Inferior parietal cortex (tissue), 1 donor: ENCODE measurements at regions not wholly inside any gene's neighbourhood (a gene's known extent, or its start where the extent isn't known, plus 50 kb on each side); places are given as distances from the start of the nearest gene placed in this dataset.

Experiments
- DNase-seq: peaks from one replicate; pipeline ENCODE4 v3.0.0-alpha.2; 2016; ENCODE audit errors: extremely low spot score

DNA sequence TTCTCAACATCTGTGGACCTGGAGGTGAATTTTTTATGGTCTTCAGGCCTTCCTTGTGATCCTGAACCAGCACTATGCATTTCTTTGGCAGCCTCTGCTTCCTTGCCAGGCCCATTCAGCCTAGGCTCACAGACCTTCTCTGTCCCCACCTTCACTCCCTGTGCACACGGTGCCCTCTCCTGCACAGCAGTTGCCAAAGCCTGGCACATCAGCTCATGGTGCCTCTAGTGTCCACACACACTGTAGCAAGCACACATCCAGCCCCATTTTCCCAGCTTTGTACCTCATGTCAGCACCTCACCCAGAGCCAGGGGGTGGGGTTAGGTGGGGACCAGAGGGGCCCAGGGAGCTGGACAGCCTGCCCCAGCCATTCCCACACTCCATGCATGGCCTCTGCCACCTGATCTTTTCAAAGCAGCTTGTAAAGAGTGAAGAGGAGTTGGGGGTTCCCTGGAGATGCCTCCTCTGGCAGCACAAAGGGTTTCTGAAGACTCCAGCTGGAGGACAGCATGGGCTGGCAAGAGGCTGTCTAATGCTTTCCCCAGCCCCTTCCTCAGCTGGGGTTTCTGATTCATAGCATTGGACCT, 57.9 kb upstream of the TMEM72 start:
- no peak for DNase-seq

DNA sequence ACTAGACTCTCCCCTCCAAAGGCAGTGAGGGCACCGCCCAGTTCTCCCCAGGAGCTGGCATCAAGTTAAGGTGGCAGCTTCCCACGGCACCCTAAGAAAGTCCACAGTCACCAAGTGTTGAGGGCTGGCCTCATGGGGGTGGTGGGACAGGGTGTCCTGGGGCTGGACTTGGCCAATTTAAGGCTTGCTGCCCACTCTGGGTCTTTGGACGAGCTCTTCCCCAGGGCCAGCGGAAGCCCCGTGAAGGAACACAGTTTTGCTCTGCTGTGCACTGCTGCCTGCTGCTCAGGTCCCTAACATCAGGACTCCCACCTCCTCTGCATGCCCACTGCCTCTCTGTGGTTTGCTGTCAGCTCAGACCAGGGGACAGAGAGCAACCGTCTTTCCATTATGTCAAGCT, 57.3 kb upstream of the TMEM72 start:
- no peak for DNase-seq

DNA sequence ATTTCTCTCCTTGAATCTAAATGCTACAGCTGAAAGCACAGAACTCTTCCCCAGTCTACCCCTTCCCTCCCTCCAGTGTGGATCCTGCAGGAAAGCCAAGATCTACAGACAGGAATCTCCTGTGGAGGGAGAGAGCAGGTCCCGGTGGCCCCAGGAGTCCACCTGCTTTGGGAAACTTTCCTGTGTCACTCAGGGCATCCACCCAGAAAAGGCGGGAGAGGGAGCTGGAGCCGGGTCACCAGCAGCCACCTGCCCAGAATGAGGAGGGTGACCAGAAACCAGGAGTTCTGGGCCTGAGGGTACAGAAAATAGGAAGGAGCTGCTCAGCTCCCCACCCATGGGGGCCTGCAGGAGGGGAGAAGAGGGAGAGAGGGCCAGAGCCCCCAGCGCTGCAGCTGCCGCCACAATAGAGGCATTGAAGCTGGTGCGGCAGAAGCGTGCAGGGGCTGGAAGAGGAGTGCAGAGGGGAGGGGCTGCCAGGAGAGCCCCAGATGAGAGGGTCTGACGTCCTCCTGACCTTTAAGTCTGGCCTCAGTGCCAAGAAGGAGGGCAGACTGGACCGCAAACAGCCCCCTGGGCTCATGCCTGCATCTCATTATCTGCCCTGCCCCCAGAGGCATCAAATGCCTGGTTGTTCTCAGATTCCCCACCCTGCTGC, 56.3 kb upstream of the TMEM72 start:
- DNase-seq = no peak

DNA sequence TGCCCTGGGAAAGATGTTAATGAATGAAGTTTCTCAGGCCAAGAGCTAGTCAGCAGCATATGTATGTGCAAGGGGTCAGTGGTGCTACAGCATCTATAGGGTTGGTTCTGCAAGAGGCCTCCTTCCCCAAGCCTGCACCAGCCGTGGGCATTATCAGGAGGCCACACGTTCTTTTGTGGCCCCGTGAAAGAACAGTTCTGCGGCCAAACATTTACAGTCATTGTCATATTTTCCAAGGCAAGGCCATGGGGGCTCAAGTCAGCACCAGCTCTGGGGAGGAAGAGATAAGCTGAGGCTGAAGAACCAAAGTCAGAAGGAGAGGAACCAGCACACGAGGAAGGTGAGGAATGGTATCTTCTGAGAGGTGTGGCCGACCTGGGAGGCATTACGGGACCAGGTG, 54.4 kb upstream of the TMEM72 start:
- DNase-seq = no peak

DNA sequence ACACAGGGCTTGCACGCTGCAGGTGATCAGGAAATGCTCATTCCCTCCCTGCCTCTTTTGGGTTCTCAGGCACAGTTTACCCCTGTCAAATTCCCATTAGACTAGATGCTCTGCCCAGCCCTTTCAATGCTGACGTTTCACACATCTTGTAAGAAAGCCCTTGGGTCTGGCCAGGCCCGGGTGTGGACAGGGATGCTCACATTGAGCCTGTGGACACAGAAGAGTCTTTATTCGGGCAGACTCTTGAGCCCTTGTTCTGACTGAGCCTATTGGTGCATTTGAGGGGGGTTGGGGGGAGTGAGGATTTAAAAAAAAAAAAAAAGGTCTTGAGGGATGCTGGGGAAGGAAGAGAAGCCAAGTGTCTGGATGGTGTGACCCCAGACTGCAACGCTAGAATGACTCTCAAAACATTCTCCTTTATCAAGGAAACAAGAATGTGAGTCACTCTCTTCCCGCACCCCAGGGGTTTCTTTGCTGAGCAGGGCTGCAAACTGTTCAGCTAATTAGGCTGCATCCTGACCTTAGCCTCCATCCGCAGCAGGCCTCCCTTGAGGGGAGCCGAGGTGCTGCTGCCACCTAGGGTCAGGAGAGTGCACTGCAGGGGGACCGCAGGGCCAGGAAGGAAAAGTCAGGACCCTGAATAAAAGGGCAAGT, 53.6 kb upstream of the TMEM72 start:
- peak; percentile 56 for DNase-seq

DNA sequence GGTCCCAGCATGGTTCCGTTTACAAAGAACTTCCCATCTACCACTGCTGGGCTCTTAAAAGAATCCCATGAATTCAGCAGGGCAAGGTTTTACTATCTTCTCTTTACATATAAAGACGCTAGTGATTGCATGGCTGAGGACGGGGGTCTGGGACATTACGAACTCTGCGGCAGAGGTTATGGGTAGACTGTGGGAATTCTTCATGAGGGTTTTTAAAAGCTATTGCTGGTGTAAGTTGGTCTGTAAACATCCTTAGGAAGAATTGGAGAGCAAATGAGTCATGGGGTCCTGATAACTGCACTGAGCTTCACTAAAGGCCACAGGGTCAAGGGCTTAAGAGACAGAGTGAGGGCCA, 53.1 kb upstream of the TMEM72 start:
- DNase-seq = no peak

DNA sequence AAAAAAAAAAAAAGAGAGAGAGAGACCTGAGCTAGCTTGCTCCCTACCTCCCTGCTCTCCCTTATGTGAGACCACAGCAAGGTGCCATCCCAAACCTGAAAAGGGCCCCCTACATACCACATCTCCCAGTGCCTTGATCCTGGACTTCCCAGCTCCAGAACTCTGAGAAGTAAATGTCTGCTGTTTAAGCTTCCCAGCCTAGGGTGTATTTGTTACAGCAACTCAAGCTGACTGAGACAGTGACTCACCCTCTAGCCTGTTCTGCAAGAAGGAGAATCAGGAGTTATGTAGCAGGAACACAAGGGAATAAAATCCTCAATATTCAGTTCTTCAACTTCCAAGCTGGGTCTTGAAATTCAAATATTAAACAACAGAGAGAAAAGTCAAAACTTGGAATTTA, 52.1 kb upstream of the TMEM72 start:
- no peak for DNase-seq

DNA sequence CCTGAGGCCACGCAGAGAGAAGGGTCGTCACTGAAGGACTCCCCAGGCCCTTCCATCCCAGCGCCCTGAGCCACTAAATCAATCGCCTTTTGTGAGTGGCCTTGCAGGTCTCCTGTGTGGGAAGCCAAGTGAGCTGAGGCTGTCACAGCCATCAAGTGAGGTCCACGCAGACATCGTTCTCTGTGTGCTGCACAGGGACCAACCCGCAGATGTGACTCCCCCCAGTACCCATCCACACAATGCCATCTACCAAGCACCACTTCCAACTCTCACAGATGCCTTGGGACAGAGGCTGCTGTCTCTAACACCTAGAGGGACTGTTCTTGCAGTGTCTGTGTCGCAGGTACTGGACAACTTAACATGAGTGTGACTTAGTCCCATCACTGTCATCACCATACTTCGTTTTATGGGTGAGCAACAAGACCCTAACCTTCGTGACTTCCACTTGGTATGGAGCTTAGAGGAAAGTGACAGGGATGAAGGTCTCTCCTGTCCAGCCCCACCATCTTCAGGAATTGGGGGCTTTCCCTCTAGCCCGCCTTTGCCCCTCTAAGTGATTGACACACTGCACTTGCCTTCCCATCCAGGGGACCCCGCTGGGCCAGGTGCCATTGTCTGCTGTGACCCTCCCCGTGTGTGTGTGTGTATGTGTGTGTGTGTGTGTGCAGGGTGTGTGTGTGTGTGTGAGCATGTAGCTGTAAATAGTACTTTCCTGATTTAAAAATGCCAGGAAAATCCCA, 51.4 kb upstream of the TMEM72 start:
- no peak for DNase-seq

DNA sequence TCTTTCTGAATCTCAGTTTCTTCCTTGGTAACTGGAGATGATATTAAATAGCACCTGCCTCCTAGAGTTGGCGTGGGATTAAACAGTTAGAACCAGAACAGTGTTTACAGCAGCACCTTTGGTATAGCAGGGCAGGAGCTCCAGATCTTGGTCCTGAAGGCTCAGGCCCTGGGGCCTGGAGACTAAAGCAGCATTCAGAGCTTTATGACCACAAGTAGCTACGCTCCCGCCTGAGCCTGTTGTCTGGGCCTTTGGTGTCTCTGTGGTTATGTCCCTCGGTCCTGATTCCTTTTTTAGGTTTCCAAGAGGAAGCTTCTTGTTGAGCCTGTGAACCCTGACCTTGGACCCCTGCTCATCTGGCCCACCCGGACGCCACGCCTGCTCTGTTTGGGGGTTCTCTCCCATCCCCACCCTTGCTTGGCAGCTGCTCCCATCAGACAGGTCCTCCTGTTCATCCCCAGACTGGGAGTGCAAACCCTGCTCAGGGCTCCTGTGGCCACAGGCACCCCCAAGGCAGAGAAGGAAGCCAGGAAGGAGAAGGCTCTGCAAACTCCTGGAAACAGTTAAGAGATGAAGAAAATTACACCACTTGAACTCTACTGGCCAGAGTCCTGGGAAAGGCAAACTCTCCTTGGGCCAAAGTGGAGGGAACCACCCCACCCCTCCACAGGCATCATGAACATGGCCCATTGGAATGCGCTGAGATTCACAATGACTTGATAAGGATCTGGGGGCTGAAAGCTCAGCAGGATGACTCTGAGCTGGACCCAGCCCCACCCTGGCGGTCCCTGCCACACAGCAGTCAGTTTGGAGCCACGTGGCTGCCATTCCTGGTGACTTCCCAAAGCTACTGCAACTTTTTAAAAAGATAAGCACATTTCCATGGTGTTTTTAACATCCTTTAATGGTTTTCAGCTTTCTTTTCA, 50.1 kb upstream of the TMEM72 start:
- DNase-seq = no peak
